ENCODE measurements at regions not wholly inside any gene's neighbourhood (a gene's known extent, or its start where the extent isn't known, plus 50 kb on each side); places are given as distances from the start of the nearest gene placed in this dataset.

GRCh38 chr20:57788936-57789613 lies 79.3 kb upstream of the PMEPA1 start:
- Histone ChIP-seq H3K36me3 (ENCODE audit: control insufficient read depth, insufficient read depth, low read length) (no peaks in the 10 kb centered on the region), H3K27me3 (ENCODE audit: control insufficient read depth, insufficient read depth, low read length, poor library complexity, severe bottlenecking) (no peaks in the 10 kb centered on the region), H3K9me3 (ENCODE audit: control insufficient read depth, low read length) (no peaks in the 10 kb centered on the region), H3K4me1 (ENCODE audit: control insufficient read depth, insufficient read depth, low read length) (no peaks in the 10 kb centered on the region), H3K27ac (ENCODE audit: low read depth, low read length) (no peak overlapping the region), H3K9ac (ENCODE audit: extremely low read depth, low read length, poor library complexity, severe bottlenecking) (no peak overlapping the region), H3K4me3 (ENCODE audit: low read length) (no peak overlapping the region)
- Mint-ChIP-seq H3K27ac (peak overlapping the region; percentile 44), H3K4me3 (no peak overlapping the region), H3K36me3 (ENCODE audit: low read depth) (no peaks in the 10 kb centered on the region), H3K4me1 (no peaks in the 10 kb centered on the region), H3K9me3 (peaks cover 4% of the 10 kb centered on the region), H3K27me3 (ENCODE audit: insufficient read depth) (no peaks in the 10 kb centered on the region)
- DNase-seq, result peak; percentile 25
- WGBS, 2 experiments (ENCODE audit: insufficient coverage in 1 of 2, insufficient read length in 1 of 2), result 88 to 95% methylated on average over 16 to 19 of the region's 19 CpGs
- TF ChIP-seq, protein P1, sequence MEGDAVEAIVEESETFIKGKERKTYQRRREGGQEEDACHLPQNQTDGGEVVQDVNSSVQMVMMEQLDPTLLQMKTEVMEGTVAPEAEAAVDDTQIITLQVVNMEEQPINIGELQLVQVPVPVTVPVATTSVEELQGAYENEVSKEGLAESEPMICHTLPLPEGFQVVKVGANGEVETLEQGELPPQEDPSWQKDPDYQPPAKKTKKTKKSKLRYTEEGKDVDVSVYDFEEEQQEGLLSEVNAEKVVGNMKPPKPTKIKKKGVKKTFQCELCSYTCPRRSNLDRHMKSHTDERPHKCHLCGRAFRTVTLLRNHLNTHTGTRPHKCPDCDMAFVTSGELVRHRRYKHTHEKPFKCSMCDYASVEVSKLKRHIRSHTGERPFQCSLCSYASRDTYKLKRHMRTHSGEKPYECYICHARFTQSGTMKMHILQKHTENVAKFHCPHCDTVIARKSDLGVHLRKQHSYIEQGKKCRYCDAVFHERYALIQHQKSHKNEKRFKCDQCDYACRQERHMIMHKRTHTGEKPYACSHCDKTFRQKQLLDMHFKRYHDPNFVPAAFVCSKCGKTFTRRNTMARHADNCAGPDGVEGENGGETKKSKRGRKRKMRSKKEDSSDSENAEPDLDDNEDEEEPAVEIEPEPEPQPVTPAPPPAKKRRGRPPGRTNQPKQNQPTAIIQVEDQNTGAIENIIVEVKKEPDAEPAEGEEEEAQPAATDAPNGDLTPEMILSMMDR (conservative IDR thresholded peaks at IDR 0.05), result no peak

DNA sequence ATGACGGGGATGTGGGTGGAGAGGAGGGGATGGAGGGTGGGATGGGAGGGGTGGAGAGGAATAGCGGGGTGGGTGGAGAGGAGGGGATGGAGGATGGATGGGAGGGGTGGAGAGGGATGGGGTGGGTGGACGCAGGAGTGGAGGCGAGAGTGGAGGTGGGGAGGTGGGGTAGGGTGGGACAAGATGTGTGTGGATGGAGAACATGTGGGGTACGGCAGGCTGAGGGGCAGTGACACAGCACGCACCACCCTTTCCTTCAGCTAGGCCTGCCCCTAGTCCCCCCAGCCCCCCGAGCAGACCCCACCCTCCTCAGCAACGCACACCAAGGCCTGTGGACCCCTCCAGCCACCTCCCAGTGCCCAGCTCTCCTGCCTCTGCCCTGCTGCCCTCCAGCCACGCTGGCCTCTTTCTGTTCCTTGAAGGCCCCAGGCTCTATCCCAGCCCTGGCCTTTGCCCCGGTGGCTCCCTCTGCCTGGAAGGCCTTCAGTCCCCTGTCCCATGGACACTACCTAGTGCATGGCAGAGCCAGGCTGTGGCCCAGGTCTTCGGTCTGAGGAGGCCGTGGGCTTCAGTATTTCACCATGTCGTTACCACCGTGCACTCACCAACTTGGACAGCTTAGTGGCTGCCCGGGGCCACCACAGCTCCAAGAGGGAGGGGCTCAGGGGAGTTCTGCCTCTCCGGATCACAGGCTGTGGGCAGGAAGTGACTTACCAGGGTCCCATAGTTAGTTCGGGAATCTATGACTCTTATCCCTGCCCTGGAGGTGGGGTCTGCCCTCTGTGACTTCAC lies 78.4 kb upstream of the PMEPA1 start:
- Mint-ChIP-seq H3K27ac (peak overlapping the region; percentile 44), H3K4me3 (no peak overlapping the region), H3K9me3 (peaks cover 4% of the 10 kb centered on the region), H3K27me3 (ENCODE audit: insufficient read depth) (no peaks in the 10 kb centered on the region), H3K36me3 (ENCODE audit: low read depth) (no peaks in the 10 kb centered on the region), H3K4me1 (peaks cover 3% of the 10 kb centered on the region)
- Histone ChIP-seq H3K36me3 (ENCODE audit: control insufficient read depth, insufficient read depth, low read length) (no peaks in the 10 kb centered on the region), H3K9me3 (ENCODE audit: control insufficient read depth, low read length) (no peaks in the 10 kb centered on the region), H3K27ac (ENCODE audit: low read depth, low read length) (no peak overlapping the region), H3K27me3 (ENCODE audit: control insufficient read depth, insufficient read depth, low read length, poor library complexity, severe bottlenecking) (no peaks in the 10 kb centered on the region), H3K4me3 (ENCODE audit: low read length) (no peak overlapping the region), H3K9ac (ENCODE audit: extremely low read depth, low read length, poor library complexity, severe bottlenecking) (no peak overlapping the region), H3K4me1 (ENCODE audit: control insufficient read depth, insufficient read depth, low read length) (no peaks in the 10 kb centered on the region)
- TF ChIP-seq, protein P1 (conservative IDR thresholded peaks at IDR 0.05), result no peak
- WGBS, 2 experiments (ENCODE audit: insufficient coverage in 1 of 2, insufficient read length in 1 of 2), result 91 to 98% methylated on average over 7 to 15 of the region's 17 CpGs
- peak; percentile 52 for DNase-seq

DNA sequence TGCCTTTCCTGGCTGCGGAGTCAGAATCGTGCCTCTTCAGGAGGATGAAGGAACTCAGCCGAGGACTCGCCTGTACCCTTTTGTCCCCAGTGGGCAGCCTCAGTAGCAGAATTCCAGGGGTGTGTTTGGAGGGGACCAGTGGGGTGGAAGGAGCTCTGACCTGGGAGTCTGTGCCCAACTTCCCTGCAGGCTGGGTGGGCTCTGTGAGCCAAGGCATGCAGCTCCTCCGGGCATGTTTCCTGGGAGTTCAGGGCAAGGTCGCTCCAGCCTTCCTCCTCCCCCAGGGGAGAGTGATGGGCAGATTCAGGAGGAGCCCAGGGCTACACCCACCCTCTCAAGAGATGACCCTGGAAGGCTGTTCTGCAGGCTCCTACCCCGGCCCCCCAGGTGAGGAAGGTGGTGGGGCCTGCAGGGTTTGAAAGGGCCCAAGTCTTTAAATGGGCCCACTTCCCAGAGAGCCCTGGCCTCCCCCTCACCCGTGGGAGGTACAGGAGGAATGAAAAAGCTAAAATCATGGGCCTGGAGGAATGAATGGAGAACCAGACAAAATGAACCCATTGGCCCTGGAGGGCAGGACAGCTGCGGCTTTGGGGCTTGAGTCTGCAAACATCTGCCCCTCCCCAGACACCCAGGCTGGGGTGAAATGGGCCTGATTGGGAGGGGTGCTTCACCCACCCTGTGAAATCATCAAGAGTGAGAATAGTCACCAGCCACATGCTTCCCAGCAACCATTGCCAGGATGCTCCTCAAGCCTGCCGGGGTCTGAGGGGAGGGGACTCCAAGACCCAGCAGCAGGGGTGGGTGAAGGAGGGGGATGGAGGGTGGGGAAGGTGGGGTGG lies 77.6 kb upstream of the PMEPA1 start:
- no peak overlapping the region for H3K27ac Mint-ChIP-seq
- peaks cover 9% of the 10 kb centered on the region for H3K4me1 Mint-ChIP-seq
- peaks cover 5% of the 10 kb centered on the region for H3K4me1 ChIP-seq (ENCODE audit: control insufficient read depth, insufficient read depth, low read length)
- TF ChIP-seq, protein P1 (conservative IDR thresholded peaks at IDR 0.05), result no peak
- H3K36me3 Mint-ChIP-seq (ENCODE audit: low read depth), result no peaks in the 10 kb centered on the region
- 80 to 91% methylated on average over 4 to 10 of the region's 10 CpGs for WGBS, 2 experiments (ENCODE audit: insufficient coverage in 1 of 2, insufficient read length in 1 of 2)
- H3K27me3 Mint-ChIP-seq (ENCODE audit: insufficient read depth), result no peaks in the 10 kb centered on the region
- H3K36me3 ChIP-seq (ENCODE audit: control insufficient read depth, insufficient read depth, low read length), result no peaks in the 10 kb centered on the region
- no peak overlapping the region for H3K27ac ChIP-seq (ENCODE audit: low read depth, low read length)
- no peaks in the 10 kb centered on the region for H3K9me3 ChIP-seq (ENCODE audit: control insufficient read depth, low read length)
- peak; percentile 31 for DNase-seq
- H3K27me3 ChIP-seq (ENCODE audit: control insufficient read depth, insufficient read depth, low read length, poor library complexity, severe bottlenecking), result no peaks in the 10 kb centered on the region
- H3K9ac ChIP-seq (ENCODE audit: extremely low read depth, low read length, poor library complexity, severe bottlenecking), result no peak overlapping the region
- H3K4me3 ChIP-seq (ENCODE audit: low read length), result no peak overlapping the region
- H3K9me3 Mint-ChIP-seq, result peaks cover 4% of the 10 kb centered on the region
- H3K4me3 Mint-ChIP-seq, result no peak overlapping the region

All from endodermal cell (in vitro differentiated cells).